Right ventricle myocardium inferior (tissue), 1 donor: ENCODE measurements at regions not wholly inside any gene's neighbourhood (a gene's known extent, or its start where the extent isn't known, plus 50 kb on each side); places are given as distances from the start of the nearest gene placed in this dataset.
A peak's percentile ranks its signal among the peaks of the same experiment; 100 is the strongest.

Source experiments
- ATAC-seq: fragments of 200-7000 bp; cut with Tn5 transposase; one replicate; pipeline ENCODE4 v1.9.1; 2020; ENCODE audit warnings: mild to moderate bottlenecking, moderate library complexity
- DNase-seq: peaks from one replicate; pipeline ENCODE4 v3.0.0; 2021; ENCODE audit errors: missing footprints
- intact Hi-C: fragments of 100-400 bp; cut with DNase I; formaldehyde crosslinking; loops from one replicate; pipeline ENCODE4 v1.11.0; 2022
- donor health status: DM: no; HTN: yes; CAD: no; lungs with severe emphysema.

DNA sequence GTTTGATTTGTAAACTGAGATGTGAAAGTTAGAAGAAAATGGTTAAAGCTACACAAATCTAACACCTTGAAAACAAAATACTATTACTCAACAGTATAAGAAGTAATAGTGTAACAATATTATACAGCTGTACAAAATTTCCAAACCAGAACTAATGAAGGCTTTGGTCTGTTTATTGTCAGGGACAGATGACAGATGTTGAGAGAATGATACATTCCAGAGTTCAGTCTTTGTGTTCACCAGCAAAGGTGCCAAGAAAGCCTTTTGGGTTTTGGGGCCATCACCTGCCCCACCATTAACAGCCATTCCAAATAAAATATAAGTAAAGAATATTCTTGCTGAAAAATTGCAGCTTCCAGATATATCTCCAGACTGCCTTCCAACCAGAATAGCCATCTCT is 439.3 kb downstream of the PCDH20 start:
- no peak for ATAC-seq
- DNase-seq, result no peak
- intact Hi-C loops, result no loop called here

DNA sequence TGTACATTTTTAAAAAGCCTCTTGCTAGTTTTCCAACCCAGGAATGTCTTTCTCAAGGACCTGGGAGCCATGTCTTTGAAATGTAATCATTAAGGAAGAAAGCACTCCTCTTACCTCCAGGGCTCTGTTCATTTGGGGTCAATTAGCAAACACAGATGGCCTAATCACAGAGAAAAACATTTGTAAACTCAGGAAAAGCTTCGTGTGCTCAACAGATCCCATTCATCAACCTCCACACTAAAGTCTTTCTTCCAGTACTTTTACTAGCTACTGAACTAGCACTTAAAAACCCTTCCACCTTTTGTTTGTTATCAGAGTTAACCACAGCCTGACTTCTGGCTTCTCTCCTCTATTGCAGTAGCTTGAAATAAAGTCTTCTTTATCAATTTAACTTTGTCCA is 441.4 kb downstream of the PCDH20 start:
- intact Hi-C loops, result no loop called here
- DNase-seq (no peak), ATAC-seq (no peak)

- no peak for DNase-seq
- intact Hi-C loops, result no loop called here
- ATAC-seq, result no peak
These were observed 442.1 kb downstream of the PCDH20 start for GRCh38 chr13:60973529-60973928.

DNA sequence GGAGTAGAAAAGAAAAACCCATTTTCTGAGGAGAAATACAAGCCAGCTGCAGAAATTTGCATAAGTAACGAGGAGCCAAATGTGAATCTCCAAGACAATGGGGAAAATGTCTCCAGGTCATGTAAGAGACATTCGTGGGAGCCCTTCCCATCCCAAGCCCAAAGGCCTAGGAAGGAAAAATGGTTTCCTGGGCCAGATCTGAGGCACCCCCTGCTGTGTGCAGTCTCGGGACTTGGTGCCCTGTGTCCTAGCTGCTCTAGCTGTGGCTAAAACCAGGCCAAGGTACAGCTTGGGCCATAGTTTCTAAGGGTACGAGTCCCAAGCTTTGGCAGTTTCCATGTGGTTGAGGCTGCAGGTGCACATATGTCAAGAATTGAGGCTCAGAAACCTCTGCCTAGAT is 444.9 kb downstream of the PCDH20 start:
- intact Hi-C loops, result no loop called here
- DNase-seq, result no peak
- no peak for ATAC-seq

- ATAC-seq (peak; percentile 73), DNase-seq (no peak)
- intact Hi-C loops, result loop anchor here (5.0 kb wide), 1 partner anchor 193 kb away; no protein-coding TSS in a partner anchor
These were observed 446.0 kb downstream of the PCDH20 start for GRCh38 chr13:60969656-60970055.

DNA sequence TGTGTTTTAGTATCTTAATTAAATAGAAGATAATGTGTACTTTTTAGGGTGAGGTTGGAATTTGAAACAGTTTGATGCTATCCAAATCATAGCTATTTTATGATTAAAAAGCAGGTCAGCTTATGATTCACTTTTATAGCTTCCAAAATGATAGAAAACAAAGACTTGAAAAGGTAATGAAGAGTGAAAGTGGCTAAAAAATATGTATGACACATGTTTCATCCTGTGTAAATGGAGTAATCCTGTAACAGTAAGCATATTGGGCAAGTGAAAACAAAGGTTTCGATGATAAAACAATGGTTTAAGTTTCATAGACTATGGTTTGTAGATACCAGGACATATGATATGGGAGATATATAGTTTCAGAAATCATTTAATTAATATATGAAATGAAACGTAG is 456.2 kb downstream of the PCDH20 start:
- no peak for DNase-seq
- ATAC-seq, result no peak
- intact Hi-C loops, result no loop called here

DNA sequence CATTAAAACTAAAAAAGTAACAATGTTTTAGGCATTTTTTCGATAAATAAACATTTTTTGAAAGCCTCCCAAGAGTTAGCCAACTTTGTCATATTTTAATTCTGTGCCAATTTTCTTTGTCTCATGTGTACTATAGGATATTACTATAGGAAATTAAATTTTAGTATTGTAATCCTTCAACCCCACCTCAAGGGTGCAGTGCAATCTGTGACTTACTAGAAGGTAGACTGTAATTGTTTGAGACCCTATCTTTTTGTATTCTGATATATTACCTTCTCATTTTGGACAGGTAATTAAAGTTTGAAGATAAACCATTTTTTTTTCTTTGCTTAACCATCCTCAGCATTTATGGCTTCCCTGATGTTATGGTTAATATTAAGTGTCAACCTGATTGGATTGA is 457.8 kb downstream of the PCDH20 start:
- intact Hi-C loops, result no loop called here
- ATAC-seq, result no peak
- no peak for DNase-seq

DNA sequence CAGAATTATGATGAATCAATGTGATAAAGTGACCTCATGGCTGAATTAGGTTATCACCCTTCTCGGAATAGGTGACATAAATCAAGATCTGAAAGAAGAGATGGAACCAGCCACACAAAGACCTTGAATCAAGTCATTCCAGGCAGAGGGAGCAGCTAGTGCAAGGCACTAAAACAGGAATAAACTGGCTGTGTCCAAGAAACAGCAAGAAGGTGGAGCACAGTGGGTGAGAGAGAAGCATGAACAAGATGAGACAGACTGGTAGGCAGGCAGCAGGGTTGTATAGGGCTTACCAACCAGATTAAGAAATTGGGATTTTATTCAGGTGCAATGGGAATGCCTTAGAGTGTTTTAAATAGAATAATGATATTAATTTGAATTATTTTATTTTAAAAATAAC is 470.3 kb downstream of the PCDH20 start:
- intact Hi-C loops, result no loop called here
- no peak for ATAC-seq
- no peak for DNase-seq

DNA sequence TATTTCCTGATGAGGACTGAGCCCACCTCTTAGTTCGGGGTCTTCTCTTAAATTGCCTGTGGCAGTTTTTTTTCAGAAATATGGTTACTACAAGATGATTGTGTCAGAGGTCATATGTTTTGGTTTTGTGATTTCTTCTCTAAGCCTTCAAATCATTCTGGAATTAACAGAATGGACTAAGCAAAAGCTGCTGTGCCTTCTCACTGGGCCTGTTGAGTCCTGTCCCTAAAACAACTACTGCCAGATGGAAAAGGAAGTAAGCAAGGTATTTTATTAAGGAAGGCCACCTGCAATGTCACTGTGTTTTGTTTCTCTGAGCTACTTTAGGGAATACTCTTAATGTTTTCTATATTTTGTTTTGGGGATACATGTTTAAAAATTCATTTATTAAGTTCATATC is 470.8 kb downstream of the PCDH20 start:
- DNase-seq (no peak), ATAC-seq (no peak)
- intact Hi-C loops, result no loop called here

GRCh38 chr13:60944016-60944415 is 471.6 kb downstream of the PCDH20 start:
- ATAC-seq (no peak), DNase-seq (no peak)
- intact Hi-C loops, result no loop called here

GRCh38 chr13:60936281-60936680 is 479.4 kb downstream of the PCDH20 start:
- no peak for ATAC-seq
- intact Hi-C loops, result no loop called here
- DNase-seq, result no peak

DNA sequence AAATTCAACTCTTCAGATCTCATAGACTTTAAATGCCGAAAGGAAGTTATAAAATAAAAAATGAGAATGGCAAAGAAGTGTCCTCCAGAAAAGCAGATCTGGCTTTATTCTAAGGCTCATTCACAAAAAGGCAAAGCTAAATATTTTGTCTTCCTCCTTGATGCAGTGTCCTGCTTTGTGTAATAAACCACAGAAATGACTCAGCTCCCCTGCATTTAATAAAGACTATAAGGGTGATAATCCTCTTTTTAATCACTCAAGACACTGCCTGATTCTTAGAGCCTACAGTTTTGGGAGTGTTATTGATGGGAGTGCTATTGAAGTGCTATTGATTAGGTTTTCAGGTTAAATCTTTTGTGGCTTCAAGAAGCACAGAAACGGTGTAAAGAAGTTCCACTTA is 482.0 kb downstream of the PCDH20 start:
- intact Hi-C loops, result no loop called here
- ATAC-seq (no peak), DNase-seq (no peak)

GRCh38 chr13:60931858-60932546 is 483.6 kb downstream of the PCDH20 start:
- intact Hi-C loops, result no loop called here
- DNase-seq (no peak), ATAC-seq (no peak)

- DNase-seq (no peak), ATAC-seq (no peak)
- intact Hi-C loops, result no loop called here
These were observed 490.0 kb downstream of the PCDH20 start for GRCh38 chr13:60925686-60926085.

DNA sequence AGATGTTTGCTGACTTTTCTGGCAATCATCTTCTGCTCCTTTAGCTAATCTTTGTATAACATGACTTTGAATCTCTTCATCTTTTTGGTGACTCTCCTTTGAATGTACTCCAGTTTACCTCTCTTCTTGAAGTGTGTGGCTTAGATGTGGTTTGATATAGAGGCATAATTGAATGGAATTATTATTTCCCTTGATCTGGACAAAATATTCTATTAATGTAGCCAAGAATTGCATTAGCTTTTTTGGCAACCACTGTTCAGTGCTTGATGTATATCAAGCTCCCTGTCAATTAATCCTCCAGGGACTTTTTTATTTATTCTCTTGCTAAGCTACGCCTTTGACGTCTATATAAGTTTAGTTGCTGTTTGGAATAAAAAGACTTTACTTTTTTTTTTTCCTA is 490.8 kb downstream of the PCDH20 start:
- no peak for ATAC-seq
- intact Hi-C loops, result no loop called here

GRCh38 chr13:60922576-60923231 is 492.9 kb downstream of the PCDH20 start:
- DNase-seq (no peak), ATAC-seq (no peak)
- intact Hi-C loops, result no loop called here

More for the DNA sequence above, 490.8 kb downstream of the PCDH20 start:
- DNase-seq, result no peak

DNA sequence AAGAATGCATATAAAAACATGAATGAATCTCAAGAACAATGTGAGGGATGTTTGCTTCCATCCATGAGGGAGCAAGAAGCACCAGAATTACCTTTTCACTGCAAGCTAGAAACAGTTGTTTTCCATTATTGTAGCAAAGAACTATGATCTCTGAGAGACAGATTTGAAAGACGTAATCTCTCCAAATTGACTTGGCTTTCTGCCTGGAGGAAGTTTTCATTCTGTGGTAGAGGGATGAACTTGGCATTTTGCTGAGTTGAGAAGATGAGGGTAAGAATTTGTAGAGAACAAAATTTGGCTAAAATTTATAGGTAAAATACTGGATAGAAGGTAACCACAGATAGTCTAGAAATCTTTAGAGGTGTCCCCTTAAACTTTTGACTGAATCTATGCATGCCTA is 496.8 kb downstream of the TDRD3 start:
- ATAC-seq (no peak), DNase-seq (no peak)
- intact Hi-C loops, result no loop called here

- DNase-seq (no peak), ATAC-seq (no peak)
- intact Hi-C loops, result no loop called here
These were observed 490.7 kb downstream of the TDRD3 start for GRCh38 chr13:60887711-60888110.

GRCh38 chr13:60881507-60881906 is 484.5 kb downstream of the TDRD3 start:
- no peak for ATAC-seq
- intact Hi-C loops, result no loop called here

GRCh38 chr13:60873116-60873515 is 476.1 kb downstream of the TDRD3 start:
- intact Hi-C loops, result no loop called here

More at GRCh38 chr13:60881507-60881906, 484.5 kb downstream of the TDRD3 start:
- DNase-seq, result no peak

More at GRCh38 chr13:60873116-60873515, 476.1 kb downstream of the TDRD3 start:
- DNase-seq (no peak), ATAC-seq (no peak)
